Ishikawa (cell line): ENCODE measurements at regions not wholly inside any gene's neighbourhood (a gene's known extent, or its start where the extent isn't known, plus 50 kb on each side); places are given as distances from the start of the nearest gene placed in this dataset.

Experiments used
- CEBPB ChIP-seq: IDR thresholded peaks from 2 replicates; pipeline ENCODE4 v1.6.1; 2012
- CREB1 ChIP-seq: IDR thresholded peaks from 2 replicates; pipeline ENCODE4 v1.6.1; 2012; ENCODE audit warnings: low read depth
- EGR1 ChIP-seq: IDR thresholded peaks from 2 replicates; pipeline ENCODE4 v1.6.1; 2012
- EP300 ChIP-seq: IDR thresholded peaks from 2 replicates; pipeline ENCODE4 v1.6.1; 2012; ENCODE audit warnings: borderline replicate concordance
- FOXM1 ChIP-seq: IDR thresholded peaks from 2 replicates; pipeline ENCODE4 v1.6.1; 2012; ENCODE audit warnings: low read depth, borderline replicate concordance
- MAX ChIP-seq: IDR thresholded peaks from 2 replicates; pipeline ENCODE4 v1.6.1; 2012
- NFIC ChIP-seq: IDR thresholded peaks from 2 replicates; pipeline ENCODE4 v1.6.1; 2012
- RAD21 ChIP-seq: IDR thresholded peaks from 2 replicates; pipeline ENCODE4 v1.6.1; 2012; ENCODE audit warnings: low read depth
- REST ChIP-seq: IDR thresholded peaks from 2 replicates; pipeline ENCODE4 v1.6.1; 2012; ENCODE audit warnings: low read depth, mild to moderate bottlenecking
- TAF1 ChIP-seq: IDR thresholded peaks from 2 replicates; pipeline ENCODE4 v1.6.1; 2012; ENCODE audit warnings: low read depth, mild to moderate bottlenecking
- TCF12 ChIP-seq: IDR thresholded peaks from 2 replicates; pipeline ENCODE4 v1.6.1; 2012; ENCODE audit warnings: low read depth
- TEAD4 ChIP-seq: IDR thresholded peaks from 2 replicates; pipeline ENCODE4 v1.6.1; 2012
- USF1 ChIP-seq: IDR thresholded peaks from 2 replicates; pipeline ENCODE4 v1.6.1; 2012
- YY1 ChIP-seq: IDR thresholded peaks from 2 replicates; pipeline ENCODE4 v1.6.1; 2012; ENCODE audit warnings: low read depth
- ZBTB7A ChIP-seq: IDR thresholded peaks from 2 replicates; pipeline ENCODE4 v1.6.1; 2012; ENCODE audit warnings: low read depth

GRCh38 chr4:100805538-100805937, 287.7 kb upstream of the EMCN start:
- TF ChIP-seq CREB1 (no peak), NFIC (no peak), RAD21 (no peak), ZBTB7A (no peak), REST (no peak), CEBPB (no peak), EP300 (no peak), TCF12 (no peak), MAX (no peak), EGR1 (no peak), YY1 (no peak)

- TF ChIP-seq EGR1 = no peak
- no peak for TF ChIP-seq FOXM1
- TF ChIP-seq CREB1 = no peak
- TF ChIP-seq EP300 = no peak
- no peak for TF ChIP-seq USF1
- TF ChIP-seq TEAD4 = no peak
- no peak for TF ChIP-seq YY1
- TF ChIP-seq NFIC = no peak
- no peak for TF ChIP-seq REST
- no peak for TF ChIP-seq CEBPB
- no peak for TF ChIP-seq TCF12
- TF ChIP-seq ZBTB7A = no peak
- TF ChIP-seq TAF1 = no peak
- TF ChIP-seq MAX = no peak
- no peak for TF ChIP-seq RAD21
Measured at GRCh38 chr4:100804576-100805360, 286.9 kb upstream of the EMCN start.

- no peak for TF ChIP-seq USF1
- no peak for TF ChIP-seq EP300
- no peak for TF ChIP-seq NFIC
Measured at GRCh38 chr4:100803751-100804150, 285.9 kb upstream of the EMCN start.

- TF ChIP-seq TCF12 = no peak
- TF ChIP-seq FOXM1 = no peak
- TF ChIP-seq USF1 = no peak
- no peak for TF ChIP-seq RAD21
- TF ChIP-seq TEAD4 = no peak
- TF ChIP-seq TAF1 = no peak
- TF ChIP-seq ZBTB7A = no peak
- no peak for TF ChIP-seq EGR1
- TF ChIP-seq YY1 = no peak
- TF ChIP-seq NFIC = no peak
- no peak for TF ChIP-seq REST
- no peak for TF ChIP-seq CEBPB
- no peak for TF ChIP-seq EP300
- TF ChIP-seq MAX = no peak
- TF ChIP-seq CREB1 = no peak
Measured at GRCh38 chr4:100799761-100800539, 282.1 kb upstream of the EMCN start.
